Chondrocyte (in vitro differentiated cells): ENCODE measurements at regions not wholly inside any gene's neighbourhood (a gene's known extent, or its start where the extent isn't known, plus 50 kb on each side); places are given as distances from the start of the nearest gene placed in this dataset.
"Not testable (repeated sequence)": the region's sequence is repeated elsewhere in the genome, so short reads cannot be mapped to it uniquely, and the experiment has no call there.

ENCODE experiments used
- DNase-seq: peaks from one replicate; pipeline ENCODE4 v3.0.0; 2021; ENCODE audit warnings: mixed read lengths, low spot score
- H3K27ac Mint-ChIP-seq: one replicate; pipeline ENCODE4 v1.8.0; 2021; ENCODE audit warnings: mild to moderate bottlenecking, moderate library complexity, mixed read lengths; ENCODE audit not compliant: unreplicated experiment
- H3K27me3 Mint-ChIP-seq: 2 replicates; pipeline ENCODE4 v1.8.0; 2021; ENCODE audit warnings: low read depth, mixed read lengths
- H3K36me3 Mint-ChIP-seq: 2 replicates; pipeline ENCODE4 v1.8.0; 2021; ENCODE audit warnings: low read depth, mixed read lengths
- H3K4me1 Mint-ChIP-seq: 2 replicates; pipeline ENCODE4 v1.8.0; 2021; ENCODE audit warnings: low read depth, mild to moderate bottlenecking, mixed read lengths
- H3K4me3 Mint-ChIP-seq: one replicate; pipeline ENCODE4 v1.8.0; 2021; ENCODE audit warnings: mild to moderate bottlenecking, moderate library complexity, mixed read lengths; ENCODE audit not compliant: unreplicated experiment
- H3K9me3 Mint-ChIP-seq: 2 replicates; pipeline ENCODE4 v1.8.0; 2021; ENCODE audit warnings: low read depth, mixed read lengths
- TF ChIP-seq, protein P1 (sequence below): fragments of 200-600 bp; sonication (generic); IDR thresholded peaks from 2 replicates; pipeline ENCODE4 v1.5.0; 2021; ENCODE audit warnings: antibody characterized with exemption, mild to moderate bottlenecking, moderate library complexity

GRCh38 chr11:42947405-42947804, 364.4 kb upstream of the API5 start:
- Mint-ChIP-seq H3K27ac (no peak overlapping the region), H3K4me1 (no peaks in the 10 kb centered on the region), H3K9me3 (peaks cover 20% of the 10 kb centered on the region), H3K4me3 (no peak overlapping the region), H3K27me3 (no peaks in the 10 kb centered on the region), H3K36me3 (no peaks in the 10 kb centered on the region)
- no peak for DNase-seq
- TF ChIP-seq, protein P1, sequence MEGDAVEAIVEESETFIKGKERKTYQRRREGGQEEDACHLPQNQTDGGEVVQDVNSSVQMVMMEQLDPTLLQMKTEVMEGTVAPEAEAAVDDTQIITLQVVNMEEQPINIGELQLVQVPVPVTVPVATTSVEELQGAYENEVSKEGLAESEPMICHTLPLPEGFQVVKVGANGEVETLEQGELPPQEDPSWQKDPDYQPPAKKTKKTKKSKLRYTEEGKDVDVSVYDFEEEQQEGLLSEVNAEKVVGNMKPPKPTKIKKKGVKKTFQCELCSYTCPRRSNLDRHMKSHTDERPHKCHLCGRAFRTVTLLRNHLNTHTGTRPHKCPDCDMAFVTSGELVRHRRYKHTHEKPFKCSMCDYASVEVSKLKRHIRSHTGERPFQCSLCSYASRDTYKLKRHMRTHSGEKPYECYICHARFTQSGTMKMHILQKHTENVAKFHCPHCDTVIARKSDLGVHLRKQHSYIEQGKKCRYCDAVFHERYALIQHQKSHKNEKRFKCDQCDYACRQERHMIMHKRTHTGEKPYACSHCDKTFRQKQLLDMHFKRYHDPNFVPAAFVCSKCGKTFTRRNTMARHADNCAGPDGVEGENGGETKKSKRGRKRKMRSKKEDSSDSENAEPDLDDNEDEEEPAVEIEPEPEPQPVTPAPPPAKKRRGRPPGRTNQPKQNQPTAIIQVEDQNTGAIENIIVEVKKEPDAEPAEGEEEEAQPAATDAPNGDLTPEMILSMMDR = no peak

DNA sequence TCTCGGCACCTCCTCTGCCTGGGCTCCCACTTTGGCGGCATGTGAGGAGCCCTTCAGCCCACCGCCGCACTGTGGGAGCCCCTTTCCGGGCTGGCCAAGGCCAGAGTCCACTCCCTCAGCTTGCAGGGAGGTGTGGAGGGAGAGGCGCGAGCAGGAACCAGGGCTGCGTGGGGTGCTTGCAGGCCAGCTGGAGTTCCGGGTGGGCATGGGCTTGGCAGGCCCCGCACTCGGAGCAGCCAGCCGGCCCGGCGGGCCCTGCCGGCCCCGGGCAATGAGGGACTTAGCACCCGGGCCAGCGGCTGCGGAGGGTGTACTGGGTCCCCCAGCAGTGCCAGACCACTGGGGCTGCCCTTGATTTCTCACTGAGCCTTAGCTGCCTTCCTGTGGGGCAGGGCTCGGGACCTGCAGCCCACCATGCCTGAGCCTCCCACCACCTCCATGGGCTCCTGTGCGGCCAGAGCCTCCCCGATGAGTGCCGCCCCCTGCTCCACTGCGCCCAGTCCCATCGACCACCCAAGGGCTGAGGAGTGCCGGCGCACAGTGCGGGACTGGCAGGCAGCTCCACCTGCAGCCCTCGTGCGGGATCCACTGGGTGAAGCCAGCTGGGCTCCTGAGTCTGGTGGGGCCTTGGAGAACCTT, 361.9 kb upstream of the API5 start:
- H3K9me3 Mint-ChIP-seq = peaks cover 20% of the 10 kb centered on the region
- DNase-seq, H3K36me3 Mint-ChIP-seq, H3K4me3 Mint-ChIP-seq, H3K4me1 Mint-ChIP-seq, H3K27ac Mint-ChIP-seq, H3K27me3 Mint-ChIP-seq: not testable (repeated sequence)

DNA sequence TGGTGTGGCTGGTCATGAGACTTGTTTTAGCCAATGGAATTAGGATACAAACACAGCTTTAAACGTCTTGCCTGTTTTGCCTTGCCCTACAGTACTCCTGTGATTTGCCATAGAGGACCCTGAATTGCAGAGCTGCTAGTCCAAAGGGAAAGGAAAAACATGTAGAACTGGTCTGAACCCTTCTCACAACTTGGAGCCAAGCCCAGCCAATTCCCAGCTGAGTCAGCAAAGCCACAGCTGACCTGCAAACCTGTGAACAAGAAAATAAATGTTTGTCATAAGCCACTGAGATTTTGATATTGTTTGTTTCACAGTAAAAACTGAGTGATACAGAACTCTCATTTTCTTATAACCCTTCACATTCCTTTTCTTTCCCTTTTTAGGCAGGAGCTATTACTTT, 360.5 kb upstream of the API5 start:
- Mint-ChIP-seq H3K27me3 (no peaks in the 10 kb centered on the region), H3K9me3 (peaks cover 20% of the 10 kb centered on the region), H3K4me3 (no peak overlapping the region), H3K4me1 (no peaks in the 10 kb centered on the region), H3K27ac (no peak overlapping the region), H3K36me3 (no peaks in the 10 kb centered on the region)
- no peak for DNase-seq
- TF ChIP-seq, protein P1 = no peak

GRCh38 chr11:42957831-42958230, 354.0 kb upstream of the API5 start:
- no peaks in the 10 kb centered on the region for H3K27me3 Mint-ChIP-seq
- H3K27ac Mint-ChIP-seq = no peak overlapping the region
- no peaks in the 10 kb centered on the region for H3K4me1 Mint-ChIP-seq
- TF ChIP-seq, protein P1 = no peak
- no peak overlapping the region for H3K4me3 Mint-ChIP-seq
- H3K36me3 Mint-ChIP-seq = no peaks in the 10 kb centered on the region
- H3K9me3 Mint-ChIP-seq = peaks cover 4% of the 10 kb centered on the region
- no peak for DNase-seq

- H3K27me3 Mint-ChIP-seq = no peaks in the 10 kb centered on the region
- H3K4me3 Mint-ChIP-seq = no peak overlapping the region
- H3K4me1 Mint-ChIP-seq = no peaks in the 10 kb centered on the region
- TF ChIP-seq, protein P1 = no peak
- H3K36me3 Mint-ChIP-seq = no peaks in the 10 kb centered on the region
- H3K27ac Mint-ChIP-seq = no peak overlapping the region
- H3K9me3 Mint-ChIP-seq = peaks cover 6% of the 10 kb centered on the region
- DNase-seq = no peak
Measured at GRCh38 chr11:42958635-42959034, 353.2 kb upstream of the API5 start.

DNA sequence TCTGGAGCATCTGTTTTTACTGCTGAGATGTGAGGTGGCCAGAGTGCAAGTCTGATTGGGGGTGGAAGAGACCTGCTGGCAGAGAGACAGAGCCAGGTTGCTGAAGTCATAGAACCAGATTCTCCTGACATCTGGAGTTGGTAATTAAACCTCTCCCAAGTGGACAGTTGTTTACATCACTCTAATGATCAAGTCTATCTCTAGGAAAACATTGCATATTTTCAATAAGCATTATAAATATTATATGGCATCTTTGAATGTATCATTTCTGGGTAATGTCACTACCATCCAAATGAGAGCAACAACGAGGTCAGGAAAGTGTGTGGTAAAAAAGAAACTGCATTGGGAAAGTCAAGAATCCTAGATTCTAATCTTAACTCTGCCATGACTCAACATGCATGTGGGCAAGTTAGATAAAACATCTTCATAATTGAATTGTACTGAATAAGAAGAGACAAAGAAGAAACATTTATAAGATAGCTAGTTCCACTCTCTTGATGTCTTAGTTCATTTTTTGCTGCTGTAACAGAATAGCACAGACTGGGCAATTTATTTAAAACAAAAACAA, 351.2 kb upstream of the API5 start:
- no peaks in the 10 kb centered on the region for H3K36me3 Mint-ChIP-seq
- H3K9me3 Mint-ChIP-seq = peaks cover 6% of the 10 kb centered on the region
- H3K4me1 Mint-ChIP-seq = no peaks in the 10 kb centered on the region
- no peak overlapping the region for H3K4me3 Mint-ChIP-seq
- TF ChIP-seq, protein P1 = no peak
- no peak overlapping the region for H3K27ac Mint-ChIP-seq
- H3K27me3 Mint-ChIP-seq = no peaks in the 10 kb centered on the region
- DNase-seq = no peak
